ENCODE measurements at regions not wholly inside any gene's neighbourhood (a gene's known extent, or its start where the extent isn't known, plus 50 kb on each side); places are given as distances from the start of the nearest gene placed in this dataset.
"Not testable (repeated sequence)": the region's sequence is repeated elsewhere in the genome, so short reads cannot be mapped to it uniquely, and the experiment has no call there.

- DNase-seq (ENCODE audit: low spot score) = no peak
These were observed 106.4 kb downstream of the BRD1 start for GRCh38 chr22:49721211-49721763.

DNA sequence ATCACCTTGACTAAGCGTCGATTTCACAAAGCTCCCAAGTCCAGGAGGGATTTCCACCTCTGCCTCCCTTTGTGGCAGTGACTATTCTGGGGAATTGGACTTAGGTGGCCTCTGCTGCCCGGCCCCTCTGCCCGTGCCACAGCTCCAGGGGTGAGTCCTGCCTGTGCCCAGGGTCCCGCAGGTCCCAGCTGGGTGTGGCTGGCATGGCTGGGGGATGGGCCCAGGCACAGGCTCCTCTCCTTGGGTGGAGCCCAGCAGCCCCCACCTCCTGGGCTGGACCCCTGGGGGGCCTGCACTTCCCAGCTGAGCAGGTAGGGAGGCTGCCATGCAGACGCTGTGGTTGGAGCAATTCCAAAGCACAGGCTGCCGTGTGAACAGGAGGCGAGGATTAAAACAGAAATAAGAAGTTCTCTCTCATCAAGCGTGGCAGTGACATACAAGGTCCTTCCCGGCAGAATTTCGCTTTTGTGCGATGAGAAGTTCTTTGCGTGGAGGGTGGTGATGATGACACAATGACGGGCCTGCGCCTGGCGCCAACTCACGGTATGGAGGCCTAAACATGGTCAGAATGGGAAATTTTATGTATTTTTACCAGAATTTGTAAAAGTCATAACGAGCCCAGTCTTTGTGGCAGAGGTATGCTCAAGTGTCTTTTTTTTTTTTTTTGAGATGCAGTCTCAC, 107.3 kb downstream of the BRD1 start:
- no peak for DNase-seq (ENCODE audit: low spot score)

DNA sequence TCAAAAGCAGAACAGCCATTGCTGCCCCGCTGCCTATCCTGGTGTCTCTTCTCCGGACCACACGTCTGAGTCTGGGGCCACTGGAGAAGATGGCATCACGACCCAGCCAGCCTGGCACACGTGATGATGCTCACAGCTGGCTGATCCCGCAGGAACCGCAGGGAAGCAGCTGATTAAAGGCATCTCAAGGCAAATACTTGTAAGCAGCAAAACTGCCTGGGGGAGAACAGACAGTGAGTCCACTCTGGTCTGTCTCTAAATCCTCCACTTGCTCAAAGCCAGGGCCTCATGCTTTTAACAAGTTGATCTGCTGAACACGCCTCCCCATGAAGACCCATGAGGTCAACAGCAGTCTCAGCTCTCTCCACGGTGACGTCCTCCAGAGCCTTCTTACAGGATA, 108.6 kb downstream of the BRD1 start:
- DNase-seq (ENCODE audit: low spot score) = no peak

GRCh38 chr22:49718396-49718795, 109.3 kb downstream of the BRD1 start:
- no peak for DNase-seq (ENCODE audit: low spot score)

- no peak for DNase-seq (ENCODE audit: low spot score)
These were observed 110.3 kb downstream of the BRD1 start for GRCh38 chr22:49717322-49717919.

DNA sequence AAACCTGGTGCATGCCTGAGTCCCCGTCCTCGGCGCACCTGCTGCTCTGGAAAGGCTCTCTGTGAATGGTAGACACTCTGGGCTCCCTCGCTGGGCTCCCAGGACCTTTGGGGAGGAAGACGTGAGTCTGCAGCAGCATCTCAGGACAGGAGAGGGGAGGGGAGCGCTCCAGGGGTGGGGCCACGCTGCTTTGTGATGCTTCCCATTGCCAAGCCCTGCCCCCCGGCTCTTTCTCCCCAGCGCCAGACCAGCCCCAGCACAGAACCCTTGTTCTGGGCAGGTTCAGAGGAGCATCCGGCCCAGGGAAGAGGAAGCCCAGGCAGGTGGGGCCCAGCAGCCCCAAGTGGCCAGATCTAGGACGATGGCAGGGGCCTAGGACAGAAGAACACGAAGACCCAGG, 111.2 kb downstream of the BRD1 start:
- no peak for DNase-seq (ENCODE audit: low spot score)

DNA sequence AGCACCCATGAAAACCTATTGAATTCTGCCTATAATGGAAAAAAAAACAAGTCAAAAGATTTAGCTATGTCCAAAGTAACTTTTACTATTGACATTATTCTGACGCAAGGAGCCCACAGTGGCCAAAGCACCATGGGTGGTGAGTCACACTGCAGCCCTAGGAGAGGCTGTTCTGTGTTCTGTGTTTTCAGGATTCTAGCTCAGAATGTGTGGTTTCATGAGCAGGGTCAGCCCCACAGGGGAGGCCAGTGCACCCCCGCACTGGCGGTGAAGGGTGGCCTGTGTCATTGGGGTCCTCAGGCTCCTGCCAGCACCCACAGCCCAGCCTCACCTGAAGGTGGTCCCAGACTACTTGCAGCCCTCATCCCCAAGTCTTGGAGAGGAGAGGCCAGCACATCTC, 112.2 kb downstream of the BRD1 start:
- DNase-seq (ENCODE audit: low spot score) = no peak

DNA sequence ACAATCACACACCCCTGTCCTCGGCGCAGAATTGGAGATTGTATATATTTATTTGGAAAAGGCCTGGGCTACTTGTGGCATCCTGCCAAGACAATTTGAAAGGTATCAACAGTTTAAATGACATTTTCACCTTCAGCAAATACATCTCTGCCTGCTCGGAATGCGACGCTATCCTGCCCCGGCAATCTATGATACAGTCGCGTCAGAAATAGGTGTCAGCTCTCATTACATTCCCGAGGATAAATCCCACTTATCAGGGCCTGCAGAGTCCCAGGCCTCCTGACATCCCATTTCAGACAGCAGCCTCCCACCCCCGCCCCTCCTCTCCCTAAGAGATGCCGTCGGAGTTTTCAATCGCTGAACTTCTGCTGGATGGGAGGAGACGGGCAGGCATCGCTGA, 114.7 kb downstream of the BRD1 start:
- no peak for DNase-seq (ENCODE audit: low spot score)

DNA sequence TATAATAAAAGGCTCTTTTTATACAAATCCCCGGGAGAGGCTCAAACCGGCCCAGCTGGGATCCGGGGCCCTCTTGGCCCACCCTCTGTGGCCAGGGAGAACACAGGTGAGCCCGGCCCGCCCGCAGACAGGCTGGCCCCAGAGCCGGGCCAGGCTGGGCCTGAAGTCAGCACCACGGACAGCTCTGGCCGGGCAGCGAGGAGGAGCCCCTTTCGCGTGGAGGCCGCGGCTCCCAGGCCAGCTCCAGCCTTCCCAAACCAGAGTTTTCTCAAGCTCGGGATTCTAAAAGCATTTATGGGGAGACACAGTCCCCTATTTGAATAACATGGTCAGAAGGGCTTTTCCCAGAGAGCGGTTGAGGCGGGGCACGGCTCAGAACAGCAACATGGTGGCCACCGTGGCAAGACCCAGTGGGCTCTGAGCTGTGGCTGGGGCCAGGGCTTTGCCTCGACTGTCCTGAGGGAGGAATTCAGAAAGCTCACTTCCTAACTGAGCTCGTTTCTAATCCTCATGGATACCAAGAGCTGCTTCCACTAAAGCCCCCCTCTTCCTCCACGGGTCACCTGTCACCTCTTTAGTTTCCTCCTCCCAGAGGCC, 115.4 kb downstream of the BRD1 start:
- DNase-seq (ENCODE audit: low spot score) = peak; percentile 45

- DNase-seq (ENCODE audit: low spot score) = no peak
These were observed 116.9 kb downstream of the BRD1 start for GRCh38 chr22:49710746-49711145.

GRCh38 chr22:49709464-49709863, 118.2 kb downstream of the BRD1 start:
- DNase-seq (ENCODE audit: low spot score) = no peak

GRCh38 chr22:49705972-49706352, 121.7 kb downstream of the BRD1 start:
- no peak for DNase-seq (ENCODE audit: low spot score)

DNA sequence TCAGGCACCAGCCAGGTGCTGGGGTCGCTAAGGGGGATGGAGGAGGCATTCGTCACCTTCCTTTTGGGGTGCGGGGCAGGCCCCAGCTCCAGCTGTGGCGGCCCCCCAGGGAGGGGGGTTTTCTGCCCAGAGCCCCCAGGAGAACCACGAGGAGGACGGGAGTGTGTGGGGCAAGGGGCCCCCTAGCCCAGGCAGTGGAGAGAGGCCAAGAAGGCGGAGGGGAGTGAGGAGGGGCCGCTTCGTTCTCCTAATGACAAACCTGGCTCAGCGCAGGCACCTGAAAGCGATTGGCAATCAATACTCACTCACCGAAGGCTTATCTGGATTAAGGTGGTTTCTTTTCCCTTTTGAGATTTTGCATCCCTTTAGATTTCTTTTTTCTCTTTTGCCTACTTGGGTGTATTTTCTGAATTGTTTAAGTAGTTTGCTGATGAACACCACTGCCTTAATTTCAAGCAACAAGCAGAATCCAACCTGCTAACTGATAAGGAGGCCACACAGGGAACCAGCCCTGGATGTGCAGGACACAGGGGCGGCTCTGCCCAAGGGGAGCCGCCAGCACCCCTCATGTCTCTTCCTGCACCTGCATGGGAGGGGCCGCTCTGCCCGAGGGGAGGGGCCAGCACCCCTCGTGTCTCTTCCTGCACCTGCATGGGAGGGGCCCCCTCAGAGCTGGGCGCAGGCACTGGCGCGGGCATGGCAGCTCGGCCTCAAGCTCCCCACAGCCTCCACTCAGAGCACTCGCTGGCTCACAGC, 122.3 kb downstream of the BRD1 start:
- DNase-seq (ENCODE audit: low spot score) = no peak

GRCh38 chr22:49704345-49705215, 123.1 kb downstream of the BRD1 start:
- no peak for DNase-seq (ENCODE audit: low spot score)

- DNase-seq (ENCODE audit: low spot score) = no peak
These were observed 123.7 kb downstream of the BRD1 start for GRCh38 chr22:49703990-49704344.

GRCh38 chr22:49703505-49703904, 124.2 kb downstream of the BRD1 start:
- DNase-seq (ENCODE audit: low spot score) = no peak

GRCh38 chr22:49702068-49702397, 125.6 kb downstream of the BRD1 start:
- no peak for DNase-seq (ENCODE audit: low spot score)

GRCh38 chr22:49701380-49702067, 126.1 kb downstream of the BRD1 start:
- DNase-seq (ENCODE audit: low spot score) = no peak

GRCh38 chr22:49699928-49700498, 127.7 kb downstream of the BRD1 start:
- no peak for DNase-seq (ENCODE audit: low spot score)

- DNase-seq (ENCODE audit: low spot score) = no peak
These were observed 128.2 kb downstream of the BRD1 start for GRCh38 chr22:49699476-49699875.

GRCh38 chr22:49698616-49699015, 129.1 kb downstream of the BRD1 start:
- DNase-seq (ENCODE audit: low spot score) = not testable (repeated sequence)

Data from AG08396 (cell line).